Fibroblast of peridontal ligament (primary cell): ENCODE measurements at regions not wholly inside any gene's neighbourhood (a gene's known extent, or its start where the extent isn't known, plus 50 kb on each side); places are given as distances from the start of the nearest gene placed in this dataset.

Experiments
- DNase-seq: peaks from one replicate; pipeline ENCODE4 v3.0.0-alpha.2; 2010; ENCODE audit errors: extremely low read depth

- no peak for DNase-seq
Measured at GRCh38 chr3:107970993-107971580, 119.7 kb downstream of the CD47 start.

GRCh38 chr3:107969994-107970819 is 120.6 kb downstream of the CD47 start:
- peak; percentile 17 for DNase-seq

DNA sequence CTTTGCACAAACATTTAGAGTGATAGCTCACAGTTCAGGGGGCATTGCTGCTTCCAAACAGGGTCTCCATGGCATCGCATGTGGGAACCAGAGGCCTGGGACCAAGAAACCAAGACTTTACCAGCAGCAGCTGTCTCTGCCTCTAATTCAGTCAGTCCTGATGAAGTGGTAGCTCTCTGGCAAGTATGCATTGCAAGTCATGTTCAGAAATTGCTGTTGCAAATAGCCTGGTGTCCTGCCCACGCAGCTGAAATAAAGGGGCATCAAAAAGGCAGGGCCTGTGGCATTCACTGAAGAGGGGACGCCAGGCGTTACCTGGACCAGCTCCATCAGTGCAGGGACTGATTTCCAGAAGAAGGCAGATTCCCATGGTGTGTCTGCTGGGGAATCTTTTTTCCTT is 121.3 kb downstream of the CD47 start:
- DNase-seq, result no peak

- no peak for DNase-seq
Measured at GRCh38 chr3:107966276-107966675, 124.6 kb downstream of the CD47 start.

GRCh38 chr3:107965136-107965655 is 125.6 kb downstream of the CD47 start:
- DNase-seq, result no peak

DNA sequence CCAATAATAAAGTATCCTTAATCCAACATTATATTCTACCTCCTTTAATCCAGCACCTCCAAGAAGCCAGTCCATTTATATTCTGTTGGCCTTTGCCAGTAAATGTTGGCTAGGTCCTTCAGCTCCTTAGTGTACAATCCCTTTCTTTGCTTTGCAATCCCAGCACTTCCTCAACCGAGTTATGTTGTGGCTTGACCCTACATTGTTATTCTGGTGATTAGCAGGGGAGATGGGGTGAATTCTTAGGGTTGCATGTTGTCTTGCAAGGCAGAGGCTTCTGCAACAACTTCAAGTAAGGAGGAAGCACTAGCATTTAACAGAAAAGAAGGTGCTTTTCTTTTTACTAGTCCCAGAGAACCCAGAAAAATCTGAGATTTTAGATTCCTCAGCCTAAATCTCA is 127.2 kb downstream of the CD47 start:
- no peak for DNase-seq

DNA sequence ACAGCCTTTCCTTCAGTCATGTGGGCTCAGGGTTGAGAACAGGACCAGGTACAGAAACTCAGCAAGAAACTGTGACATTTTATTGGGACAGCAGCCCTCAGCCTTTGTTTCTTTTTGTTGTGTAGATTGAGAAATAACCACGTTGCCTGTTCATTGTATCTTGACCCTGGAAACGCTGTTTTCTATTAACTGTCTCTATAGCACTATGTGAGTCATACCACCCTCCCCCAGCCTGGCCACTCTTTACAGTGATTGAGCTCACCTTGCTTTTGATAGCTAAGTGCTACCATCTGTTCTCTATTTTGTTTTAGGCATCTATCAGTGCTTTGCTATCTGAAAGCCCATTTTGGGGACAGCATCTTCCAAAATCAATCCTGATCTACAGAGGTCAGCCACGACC is 127.9 kb downstream of the CD47 start:
- no peak for DNase-seq

- no peak for DNase-seq
Measured at GRCh38 chr3:107962037-107962436, 128.8 kb downstream of the CD47 start.

DNA sequence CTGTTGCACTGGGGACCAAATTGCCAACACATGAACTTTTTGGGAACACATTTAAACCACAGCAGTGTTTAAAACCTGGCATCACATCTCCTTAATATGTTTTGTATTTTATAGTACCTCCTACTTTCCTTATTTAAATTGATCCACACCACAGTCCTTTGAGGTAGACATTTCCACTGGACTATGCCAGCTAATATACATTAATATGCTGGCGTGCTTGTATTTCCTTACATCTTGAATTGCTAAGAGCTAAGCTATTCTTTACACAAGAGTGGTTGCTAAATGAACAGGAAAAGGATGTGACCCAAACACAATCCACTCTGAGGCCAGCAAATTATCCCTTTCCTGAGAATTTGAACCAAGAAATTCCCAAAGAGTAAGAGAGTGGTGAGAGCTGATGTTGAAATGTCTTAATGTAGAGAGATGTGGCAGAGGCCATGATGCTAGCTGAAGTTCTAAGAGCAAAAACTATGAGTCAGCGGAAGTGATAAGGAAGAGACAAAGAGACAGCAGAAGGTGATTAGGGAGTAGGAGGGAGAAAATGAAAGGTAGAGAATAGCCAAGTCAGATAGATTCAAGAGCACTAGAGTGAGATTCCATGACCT is 131.2 kb downstream of the CD47 start:
- DNase-seq, result no peak

- DNase-seq, result no peak
Measured at GRCh38 chr3:107958146-107958545, 132.7 kb downstream of the CD47 start.

GRCh38 chr3:107956991-107957900 is 133.6 kb downstream of the CD47 start:
- peak; percentile 97 for DNase-seq

- no peak for DNase-seq
Measured at GRCh38 chr3:107954845-107955244, 136.0 kb downstream of the CD47 start.

DNA sequence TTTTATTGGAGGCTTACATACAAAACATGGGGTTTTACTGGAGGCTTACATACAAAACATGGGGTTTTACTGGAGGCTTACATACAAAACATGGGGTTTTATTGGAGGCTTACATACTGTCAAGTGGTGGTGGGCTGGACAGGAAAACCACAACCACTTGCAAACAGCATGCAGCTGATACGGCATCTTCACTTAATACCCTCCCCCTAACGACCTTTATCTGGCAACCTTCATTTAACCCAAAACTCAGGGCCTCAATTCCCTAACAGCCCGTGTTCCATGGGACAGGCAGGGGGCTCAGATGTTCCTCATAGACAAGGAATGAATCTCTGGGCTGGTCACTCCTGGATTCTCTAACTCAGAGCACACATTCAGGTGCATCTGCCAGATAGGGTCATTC is 137.1 kb downstream of the CD47 start:
- no peak for DNase-seq

DNA sequence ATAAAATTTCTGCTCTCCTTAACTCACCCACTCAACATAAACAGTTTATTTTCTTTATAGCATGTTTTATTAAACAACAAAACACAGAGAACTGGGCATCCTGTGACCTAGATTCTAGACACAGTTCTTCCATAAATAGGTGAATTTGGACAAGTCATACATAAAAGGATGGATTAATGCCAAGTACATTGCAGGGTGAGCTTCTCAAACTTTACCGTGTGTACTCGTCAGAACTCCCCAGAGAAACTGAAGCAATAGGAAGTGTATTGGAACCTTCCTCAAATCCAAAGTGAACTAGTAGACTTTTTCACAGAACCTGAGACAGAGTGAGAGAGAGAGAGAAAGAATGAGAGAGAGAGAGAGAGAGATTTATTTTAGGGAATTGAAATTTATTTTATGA is 139.7 kb downstream of the CD47 start:
- no peak for DNase-seq

- DNase-seq, result no peak
Measured at GRCh38 chr3:107950417-107950816, 140.4 kb downstream of the CD47 start.

DNA sequence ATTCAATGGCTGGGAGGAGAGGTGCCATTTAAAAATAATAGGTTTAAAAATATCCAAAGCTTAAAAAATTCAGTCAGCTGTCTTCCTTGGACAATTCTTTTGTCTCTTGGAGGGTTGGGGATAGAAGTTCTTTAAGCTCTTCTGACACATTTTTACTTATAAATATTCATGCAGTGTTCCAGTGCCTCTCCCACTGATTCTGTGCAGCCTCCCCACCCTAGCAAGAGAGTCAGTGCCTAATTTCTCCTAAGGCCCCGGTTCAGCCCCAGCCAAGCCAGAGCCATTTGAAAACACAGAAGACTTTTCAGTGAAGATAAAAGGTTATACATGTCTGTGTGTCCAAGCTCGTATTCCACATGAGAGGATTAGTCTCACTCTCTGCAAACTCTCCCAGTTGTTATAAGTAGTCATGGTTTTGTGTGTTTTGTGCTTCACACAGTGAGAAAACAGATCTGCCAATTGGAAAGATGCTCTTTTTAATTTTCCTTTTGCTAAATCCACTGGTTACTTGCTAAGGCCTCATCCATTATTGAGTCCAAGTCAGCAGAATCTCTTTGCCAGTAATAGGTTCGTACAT is 141.3 kb downstream of the CD47 start:
- DNase-seq, result no peak

DNA sequence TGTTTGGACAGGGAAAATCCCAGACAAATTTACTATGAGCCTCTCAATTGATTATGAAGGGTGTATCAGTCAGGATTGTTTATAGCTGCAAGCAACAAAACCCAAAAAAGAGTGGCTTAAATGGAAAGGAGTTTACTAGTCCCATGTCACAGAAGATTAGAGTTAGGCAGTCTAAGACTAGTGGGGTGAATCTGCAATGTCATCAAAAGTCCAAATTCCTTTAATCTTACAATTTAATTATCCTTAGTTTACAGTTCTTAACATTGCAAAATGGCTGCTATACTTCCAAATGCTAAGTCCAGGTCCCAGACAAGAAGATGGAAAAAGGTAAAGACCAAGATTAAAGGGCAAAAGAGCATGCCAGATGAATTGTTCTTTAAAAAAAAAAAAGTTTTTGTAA is 143.6 kb downstream of the CD47 start:
- DNase-seq, result no peak

GRCh38 chr3:107946700-107947099 is 144.1 kb downstream of the CD47 start:
- DNase-seq, result no peak

DNA sequence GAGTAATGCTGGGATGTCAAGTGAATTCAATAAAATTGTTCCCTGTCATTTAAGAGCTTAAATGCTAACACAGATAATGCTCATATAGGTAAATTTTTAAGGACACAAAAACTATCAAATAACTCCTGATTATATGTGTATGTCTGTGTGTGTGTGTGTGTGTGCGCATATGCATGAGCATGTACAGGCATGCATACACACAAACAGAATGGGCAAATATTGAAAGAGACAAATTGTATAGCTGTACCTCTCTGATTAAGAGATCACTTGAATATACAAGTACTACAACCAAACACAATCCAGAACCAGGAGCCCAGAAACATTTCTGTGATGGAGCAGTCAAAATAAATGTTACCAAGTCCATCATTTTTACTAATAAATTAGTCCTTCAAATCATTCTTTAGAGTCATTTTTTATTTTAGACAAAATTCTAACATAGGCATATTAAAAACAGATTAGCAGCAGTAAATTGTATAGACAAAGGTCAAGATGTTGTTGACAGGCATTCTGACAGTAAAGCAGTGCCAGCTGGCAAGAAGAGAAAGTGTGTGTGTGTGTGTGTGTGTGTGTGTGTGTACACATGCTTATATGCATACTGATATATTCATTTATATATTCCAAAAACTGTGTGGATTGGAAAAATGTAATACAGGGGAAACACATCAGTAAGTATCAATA is 145.3 kb downstream of the CD47 start:
- DNase-seq, result no peak

DNA sequence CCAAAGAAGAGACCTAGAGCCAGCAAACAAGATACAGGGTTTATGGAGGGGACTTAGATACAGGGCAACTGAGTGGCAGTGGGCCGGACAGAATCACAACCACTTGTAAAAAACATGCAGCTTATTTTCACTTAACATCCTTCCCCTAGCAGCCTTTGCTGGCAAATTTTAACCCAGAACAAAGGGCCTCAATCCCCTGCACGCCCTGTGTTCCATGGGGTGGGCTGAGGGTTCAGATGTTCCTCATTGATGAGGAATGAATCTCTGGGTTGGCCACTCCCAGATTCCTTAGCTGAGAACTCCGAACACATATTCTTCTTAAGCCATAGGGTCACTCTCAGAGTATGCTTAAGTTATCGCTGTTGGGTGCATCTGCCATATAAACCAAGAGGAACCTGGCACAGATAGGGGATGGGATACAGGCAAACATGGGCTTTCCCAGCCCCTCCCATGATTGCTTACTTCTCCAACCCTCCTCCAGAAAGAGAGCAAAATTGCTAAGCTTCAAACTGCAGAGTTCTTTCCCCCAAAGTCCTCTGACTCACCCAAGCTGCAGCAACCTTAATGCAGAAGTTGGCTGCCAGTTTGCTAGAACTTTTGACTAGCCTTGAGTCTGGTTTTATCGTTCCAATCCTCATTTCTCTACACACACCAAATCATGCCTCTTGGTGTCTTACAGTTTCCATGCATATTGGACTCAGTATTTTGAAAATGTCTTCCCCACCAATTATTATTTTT is 146.9 kb downstream of the CD47 start:
- DNase-seq, result peak; percentile 59
